Endothelial cell of umbilical vein (primary cell): ENCODE measurements at regions not wholly inside any gene's neighbourhood (a gene's known extent, or its start where the extent isn't known, plus 50 kb on each side); places are given as distances from the start of the nearest gene placed in this dataset.

Experiments
- BruUV-seq: library from RNA; stranded (reverse); fragments of 400-500 nt; replicated peaks from 2 replicates; lab custom pipeline; 2021; lab: Mats Ljungman, UMichigan
- CTCF ChIA-PET: fragments of 300-600, 350-600 bp; sonication (Branson Sonifier 250); formaldehyde crosslinking; loops from one replicate; lab custom pipeline; 2021; ENCODE audit warnings: antibody characterized with exemption, inconsistent platforms; lab: Charles Lee
- POLR2A ChIA-PET: fragments of 300-600, 350-600 bp; sonication (Branson Sonifier 250); formaldehyde crosslinking; loops from one replicate; lab custom pipeline; 2021; ENCODE audit warnings: antibody characterized with exemption, inconsistent platforms; lab: Charles Lee
- DNase-seq: peaks from one replicate; pipeline ENCODE4 v3.0.0-alpha.2; 2011; ENCODE audit warnings: low read depth, low spot score
- FAIRE-seq: peaks from 2 replicates; lab custom pipeline; 2011; peaks lifted over from hg19 to GRCh38; lab: Jason Lieb, UNC
- H2AFZ ChIP-seq: 2 replicates; pipeline ENCODE4 v1.6.0; 2012; ENCODE audit warnings: low read depth, low read length, control low read depth, inconsistent platforms
- H3K27ac ChIP-seq: 2 replicates; pipeline ENCODE4 v1.5.1; 2011; ENCODE audit warnings: low read depth, mild to moderate bottlenecking, control low read depth, low read length, moderate library complexity; ENCODE audit not compliant: insufficient read depth
- H3K27me3 ChIP-seq, 2 experiments: 2 replicates each; pipeline versions ENCODE4 v1.6.0 to v1.6.1; 2011; ENCODE audit warnings: low read length in 2 of 2, mixed read lengths in 1 of 2; ENCODE audit not compliant: control insufficient read depth in 2 of 2, insufficient read depth in 2 of 2
- H3K36me3 ChIP-seq, 2 experiments: 2 replicates in 1 of 2; 3 replicates in 1 of 2; pipeline ENCODE4 v1.5.1; 2011; ENCODE audit warnings: low read length in 2 of 2, mild to moderate bottlenecking in 1 of 2, moderate library complexity in 1 of 2; ENCODE audit not compliant: control insufficient read depth in 2 of 2, insufficient read depth in 2 of 2; ENCODE audit errors: extremely low read depth in 1 of 2
- H3K4me1 ChIP-seq: 3 replicates; pipeline ENCODE4 v1.5.1; 2011; ENCODE audit warnings: mild to moderate bottlenecking, low read length; ENCODE audit not compliant: control insufficient read depth, insufficient read depth; ENCODE audit errors: extremely low read depth
- H3K4me2 ChIP-seq: 2 replicates; pipeline ENCODE4 v1.6.1; 2011; ENCODE audit warnings: low read length, control low read depth, mixed read lengths; ENCODE audit not compliant: insufficient read depth
- H3K4me3 ChIP-seq, 3 experiments: fragments of 200-600 bp in 1 of 3; sonication (generic), shearing (Covaris generic) in 1 of 3; replicated peaks in 1 of 3; 2 replicates each; pipeline ENCODE4 v1.5.1; 2011 to 2016; ENCODE audit warnings: control low read depth in 3 of 3, low read length in 3 of 3, mild to moderate bottlenecking in 2 of 3, inconsistent platforms in 1 of 3, low read depth in 1 of 3, moderate library complexity in 1 of 3; ENCODE audit not compliant: insufficient read depth in 1 of 3
- H3K79me2 ChIP-seq: 2 replicates; pipeline ENCODE4 v1.6.0; 2012; ENCODE audit warnings: low read length, inconsistent platforms; ENCODE audit not compliant: control insufficient read depth, insufficient read depth
- H3K9ac ChIP-seq: replicated peaks from 2 replicates; pipeline ENCODE3; 2011; ENCODE audit warnings: low read length, control low read depth; ENCODE audit not compliant: insufficient read depth; ENCODE audit errors: extremely low read depth
- H3K9me1 ChIP-seq: replicated peaks from 3 replicates; pipeline ENCODE4 v1.6.0; 2011; ENCODE audit warnings: mild to moderate bottlenecking, low read length; ENCODE audit not compliant: control insufficient read depth, insufficient read depth; ENCODE audit errors: extremely low read depth
- H3K9me3 ChIP-seq: replicated peaks from 2 replicates; pipeline ENCODE4 v1.5.1; 2012; ENCODE audit warnings: low read length, inconsistent platforms; ENCODE audit not compliant: control insufficient read depth, insufficient read depth
- H4K20me1 ChIP-seq: replicated peaks from 2 replicates; pipeline ENCODE3; 2011; ENCODE audit warnings: mild to moderate bottlenecking, low read length; ENCODE audit not compliant: control insufficient read depth, insufficient read depth; ENCODE audit errors: extremely low read depth
- CTCF ChIP-seq, 2 donors: IDR thresholded peaks; 1 replicate in 1 of 2; 2 replicates in 1 of 2; pipeline ENCODE4 v1.5.1; 2011; ENCODE audit warnings: low read length in 2 of 2, mild to moderate bottlenecking in 2 of 2, moderate library complexity in 2 of 2, control low read depth in 1 of 2, inconsistent platforms in 1 of 2, low read depth in 1 of 2; ENCODE audit not compliant: insufficient read depth in 1 of 2; ENCODE audit errors: extremely low read depth in 1 of 2
- GATA2 ChIP-seq: IDR thresholded peaks from 2 replicates; pipeline ENCODE4 v1.7.0; 2011; ENCODE audit warnings: low read depth, mild to moderate bottlenecking, moderate library complexity, mixed read lengths, low read length; ENCODE audit not compliant: insufficient read length, insufficient read depth
- JUN ChIP-seq: IDR thresholded peaks from 2 replicates; pipeline ENCODE4 v1.6.1; 2011; ENCODE audit warnings: borderline replicate concordance, low read depth; ENCODE audit not compliant: insufficient read length, insufficient read depth
- MAX ChIP-seq: IDR thresholded peaks from 2 replicates; pipeline ENCODE4 v1.6.1; 2011; ENCODE audit not compliant: insufficient read depth, insufficient read length
- MYC ChIP-seq: IDR thresholded peaks from one replicate; pipeline ENCODE4 v1.6.1; 2011; ENCODE audit warnings: mild to moderate bottlenecking, low read depth, low read length
- POLR2A ChIP-seq: IDR thresholded peaks from 2 replicates; pipeline ENCODE4 v1.6.1; 2012; ENCODE audit warnings: low read depth, mild to moderate bottlenecking, control low read depth, low read length
- POLR2AphosphoS5 ChIP-seq: IDR thresholded peaks from 2 replicates; pipeline ENCODE4 v1.6.1; 2012; ENCODE audit warnings: low read depth, mild to moderate bottlenecking, control low read depth, low read length, moderate library complexity; ENCODE audit not compliant: insufficient read depth
- dilution Hi-C: fragments of 300-500 bp; cut with MboI; formaldehyde crosslinking; loops from one replicate; pipeline ENCODE4 v1.15.0; 2019; ENCODE audit warnings: low sequenced_read_pairs; ENCODE audit not compliant: extremely low pct_ligation_motif_present
- intact Hi-C: fragments of 100-400 bp; cut with micrococcal nuclease; formaldehyde crosslinking; loops from one replicate; pipeline ENCODE4 v1.10.0; 2022

GRCh38 chr15:87716422-87716821, 540.1 kb downstream of the NTRK3 start:
- Histone ChIP-seq H3K27ac (no peak overlapping the region), H2AFZ (no peak overlapping the region), H3K36me3 (no peaks in the 10 kb centered on the region), H4K20me1 (no peaks in the 10 kb centered on the region), H3K79me2 (no peaks in the 10 kb centered on the region), H3K4me3 (no peak overlapping the region), H3K9me1 (no peaks in the 10 kb centered on the region), H3K4me1 (no peaks in the 10 kb centered on the region), H3K9ac (no peak overlapping the region), H3K4me2 (no peak overlapping the region), H3K27me3 (no peaks in the 10 kb centered on the region), H3K9me3 (no peaks in the 10 kb centered on the region)
- dilution Hi-C loops, result no loop called here
- FAIRE-seq, result no peak
- intact Hi-C loops, result no loop called here
- BruUV-seq, result no TSS peak
- CTCF ChIA-PET, result no interaction called here
- TF ChIP-seq MYC, result no peak
- no peak for TF ChIP-seq CTCF (IDR thresholded peaks at IDR 0.05; ENCODE audit: extremely low read depth in 1 of 2, insufficient read depth in 1 of 2, low read depth in 1 of 2, low read length in 2 of 2)
- no peak for TF ChIP-seq POLR2A
- no peak for TF ChIP-seq GATA2
- POLR2A ChIA-PET, result no interaction called here
- no peak for DNase-seq

- H3K4me2 ChIP-seq, result no peak overlapping the region
- no peaks in the 10 kb centered on the region for H3K36me3 ChIP-seq
- no peak overlapping the region for H2AFZ ChIP-seq
- ChIA-PET CTCF (no interaction called here), POLR2A (no interaction called here)
- no peaks in the 10 kb centered on the region for H3K9me3 ChIP-seq
- FAIRE-seq (no peak), DNase-seq (no peak)
- no peaks in the 10 kb centered on the region for H3K9me1 ChIP-seq
- no peaks in the 10 kb centered on the region for H3K27me3 ChIP-seq
- intact Hi-C loops, result no loop called here
- H3K9ac ChIP-seq, result no peak overlapping the region
- no peak overlapping the region for H3K27ac ChIP-seq
- no peak overlapping the region for H3K4me3 ChIP-seq
- no peaks in the 10 kb centered on the region for H4K20me1 ChIP-seq
- dilution Hi-C loops, result no loop called here
- TF ChIP-seq MAX (no peak), JUN (no peak), POLR2AphosphoS5 (no peak)
- H3K4me1 ChIP-seq, result no peaks in the 10 kb centered on the region
- H3K79me2 ChIP-seq, result no peaks in the 10 kb centered on the region
- no TSS peak for BruUV-seq
Observed at GRCh38 chr15:87715252-87715651, 541.3 kb downstream of the NTRK3 start.
